Left lobe of liver (tissue), 2 donors: ENCODE measurements at regions not wholly inside any gene's neighbourhood (a gene's known extent, or its start where the extent isn't known, plus 50 kb on each side); places are given as distances from the start of the nearest gene placed in this dataset.
A peak's percentile ranks its signal among the peaks of the same experiment; 100 is the strongest.

Source experiments
- ATAC-seq: fragments of 200-7000 bp; cut with Tn5 transposase; one replicate; pipeline ENCODE4 v1.9.1; 2020; ENCODE audit warnings: mild to moderate bottlenecking, moderate library complexity
- DNase-seq: peaks from one replicate; pipeline ENCODE4 v3.0.0-alpha.2; 2020; ENCODE audit warnings: low spot score
- donor health status: DM: no; HTN: no; CAD: no; lungs with moderate emphysema.
- donor health status: DM: no; HTN: yes; CAD: no.

GRCh38 chr3:72137865-72138861 lies 353.2 kb upstream of the PROK2 start:
- DNase-seq (peak; percentile 66), ATAC-seq (peak; percentile 88)

GRCh38 chr3:72135636-72136035 lies 350.7 kb upstream of the PROK2 start:
- no peak for DNase-seq
- no peak for ATAC-seq

DNA sequence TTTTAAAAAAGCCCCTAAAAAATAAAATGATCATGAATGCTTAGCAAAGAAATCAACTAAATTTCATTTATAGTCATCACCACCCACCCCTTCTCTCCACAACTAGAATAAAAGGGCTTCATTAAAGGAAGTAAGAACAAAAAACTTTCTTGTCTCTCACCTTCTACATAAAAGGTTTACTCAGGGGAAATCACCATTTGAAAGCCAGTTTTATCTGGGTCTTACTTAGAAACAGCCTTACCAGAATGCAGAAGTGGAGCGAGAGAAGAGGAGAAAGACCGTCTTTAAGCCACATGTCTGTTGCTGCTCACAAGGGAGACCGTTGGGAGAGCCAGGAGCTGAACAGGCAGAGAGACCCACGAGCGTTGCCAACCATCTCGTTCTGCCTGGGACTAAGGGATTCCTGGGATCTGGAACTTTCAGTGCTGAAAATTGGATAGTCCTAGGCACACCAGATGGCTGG lies 350.1 kb upstream of the PROK2 start:
- no peak for ATAC-seq
- DNase-seq = no peak

DNA sequence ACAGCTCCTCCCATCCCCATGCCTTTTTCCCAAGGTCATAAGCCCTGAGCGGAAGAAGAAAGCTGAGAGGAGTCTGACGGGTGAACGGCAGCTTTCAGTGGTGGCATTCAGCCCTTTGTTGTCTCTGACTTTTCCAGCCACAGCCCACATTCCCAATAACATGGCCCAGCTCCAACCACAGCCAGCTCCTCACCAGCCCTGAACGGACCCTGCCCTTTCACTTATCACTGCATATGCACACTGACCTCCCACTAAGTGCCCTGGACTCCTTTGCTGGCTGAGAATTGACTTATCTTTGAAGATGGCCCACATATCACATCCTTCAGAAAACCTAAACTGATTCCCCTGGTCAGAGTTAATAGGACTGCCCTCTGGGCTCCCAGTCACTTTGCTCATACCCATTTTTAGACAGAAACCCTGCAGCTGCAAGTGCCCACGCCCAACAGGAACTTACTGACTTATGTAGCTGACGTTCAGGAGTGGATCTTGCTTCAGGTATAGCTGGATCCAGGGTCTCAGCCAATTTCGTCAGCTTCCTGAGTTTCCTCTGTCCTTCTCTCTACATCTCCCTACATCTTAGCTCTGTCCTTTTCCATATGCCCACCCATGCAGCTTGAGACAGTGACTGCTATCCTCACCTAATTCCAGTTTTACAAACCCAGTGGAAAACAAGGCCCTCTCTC lies 348.5 kb upstream of the PROK2 start:
- DNase-seq = peak; percentile 61
- peak; percentile 64 for ATAC-seq

DNA sequence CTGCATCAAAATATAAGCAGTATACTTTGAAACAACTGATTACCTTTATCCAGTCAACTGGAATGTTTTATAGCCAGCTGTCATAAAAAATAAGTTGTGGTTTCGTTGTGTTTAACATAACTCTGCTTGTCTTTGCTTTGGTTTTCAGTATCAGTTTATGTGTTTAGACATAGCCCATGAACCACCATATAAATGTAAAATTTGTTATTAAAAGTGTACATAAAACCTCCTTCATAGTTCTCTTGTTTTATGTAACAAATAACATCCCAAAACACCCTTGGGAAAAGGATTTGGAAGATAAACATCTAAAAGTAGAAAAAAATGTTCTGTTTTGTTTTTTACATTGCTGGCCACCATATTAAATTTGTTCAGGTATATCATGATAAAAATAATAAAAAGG lies 347.0 kb upstream of the PROK2 start:
- ATAC-seq = no peak
- no peak for DNase-seq

DNA sequence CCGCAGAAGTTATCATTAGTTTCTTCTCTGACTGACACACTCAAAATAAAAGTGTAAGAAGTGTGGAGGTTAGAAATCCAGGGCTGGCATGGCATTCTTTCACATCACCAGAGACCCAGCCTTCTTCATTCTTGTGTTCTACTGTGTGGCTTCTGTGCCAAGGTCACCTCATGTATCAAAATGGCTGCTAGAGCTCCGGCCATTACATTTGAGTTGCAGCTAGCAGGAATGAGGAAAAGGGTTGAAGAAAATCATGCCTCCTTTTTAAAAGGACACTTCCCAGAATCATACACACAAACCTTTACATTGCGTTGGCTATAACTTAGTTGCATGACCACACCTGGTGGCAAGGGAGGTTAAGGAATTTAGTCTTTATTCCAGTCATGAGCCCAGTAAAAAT lies 345.6 kb upstream of the PROK2 start:
- ATAC-seq (no peak), DNase-seq (no peak)

DNA sequence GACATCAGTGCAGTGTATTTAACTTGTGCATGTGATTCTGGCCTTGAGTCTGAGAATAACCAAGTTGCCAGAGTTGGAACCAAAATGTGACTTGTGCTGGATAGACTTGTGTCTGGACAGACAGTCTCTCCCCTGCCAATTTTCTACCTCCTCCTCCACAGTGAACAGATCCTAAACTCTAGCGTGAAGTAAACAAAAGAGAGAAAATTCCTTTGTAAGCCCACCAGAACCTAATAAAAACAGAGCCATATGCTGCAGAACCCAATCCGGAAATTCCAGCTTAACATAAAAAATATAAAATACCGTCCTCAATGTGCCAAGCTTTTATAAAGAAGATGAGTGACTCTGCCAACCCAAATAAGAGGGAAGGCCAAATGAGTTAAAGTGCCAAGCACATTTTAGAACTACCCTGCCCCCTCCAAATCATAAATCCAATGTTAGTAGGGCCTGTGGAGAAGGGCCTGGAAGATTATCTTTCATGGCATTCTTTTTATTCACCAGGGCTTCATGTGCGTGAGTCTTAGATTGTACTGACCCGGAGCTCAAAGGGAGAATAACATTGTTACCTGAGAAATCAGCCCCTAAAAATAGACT lies 344.6 kb upstream of the PROK2 start:
- peak; percentile 71 for ATAC-seq

GRCh38 chr3:72128921-72129320 lies 344.0 kb upstream of the PROK2 start:
- peak; percentile 5 for ATAC-seq
- DNase-seq = no peak

More for the DNA sequence above, 344.6 kb upstream of the PROK2 start:
- DNase-seq = no peak

GRCh38 chr3:72127844-72128243 lies 342.9 kb upstream of the PROK2 start:
- ATAC-seq = no peak
- no peak for DNase-seq

DNA sequence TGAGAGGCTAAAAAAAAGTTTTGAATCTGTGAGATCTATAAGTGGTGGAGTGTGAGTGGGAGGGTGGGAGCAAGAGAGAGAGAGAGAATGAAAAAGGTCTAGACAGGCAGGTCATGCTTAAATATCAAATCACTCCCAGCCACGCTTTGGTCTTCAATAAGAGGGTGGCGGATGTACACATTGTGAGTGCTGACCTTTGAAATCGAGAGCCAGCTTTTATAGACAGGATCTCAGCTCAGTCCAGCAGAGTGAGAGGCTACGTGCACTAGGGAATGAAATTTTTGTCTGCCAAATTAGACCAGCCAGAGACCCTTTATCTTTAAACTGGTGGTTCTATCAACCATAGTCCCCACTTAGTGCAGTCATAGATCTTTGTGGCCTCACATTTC lies 342.3 kb upstream of the PROK2 start:
- no peak for DNase-seq
- ATAC-seq = peak; percentile 22

GRCh38 chr3:72126441-72127223 lies 341.7 kb upstream of the PROK2 start:
- no peak for DNase-seq
- ATAC-seq = no peak

- DNase-seq (peak; percentile 89), ATAC-seq (peak; percentile 85)
These were observed 339.0 kb upstream of the PROK2 start for GRCh38 chr3:72123908-72124441.

- no peak for DNase-seq
- ATAC-seq = no peak
These were observed 336.1 kb upstream of the PROK2 start for GRCh38 chr3:72120806-72121778.

DNA sequence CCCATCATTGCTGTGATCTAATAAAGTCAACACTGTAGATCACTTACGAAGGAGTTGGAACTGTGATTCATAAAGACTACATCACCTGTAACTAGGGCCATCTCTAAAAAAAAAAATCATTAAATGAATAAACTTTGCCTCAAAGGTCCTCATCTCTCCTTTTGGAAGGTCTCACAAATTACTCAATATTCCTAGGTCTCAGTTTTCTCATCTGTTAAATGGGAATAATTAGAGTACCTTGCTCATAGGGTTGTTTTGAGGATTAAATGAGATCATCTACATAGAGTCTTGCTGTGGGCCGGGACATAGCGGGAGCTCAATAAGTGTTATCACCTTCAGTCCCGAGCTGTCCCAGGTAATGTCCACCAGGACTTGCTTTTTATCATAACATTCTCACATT lies 335.1 kb upstream of the PROK2 start:
- no peak for DNase-seq
- no peak for ATAC-seq

- no peak for DNase-seq
- ATAC-seq = no peak
These were observed 333.7 kb upstream of the PROK2 start for GRCh38 chr3:72118628-72119027.

- no peak for ATAC-seq
These were observed 331.3 kb upstream of the PROK2 start for GRCh38 chr3:72116226-72116625.

DNA sequence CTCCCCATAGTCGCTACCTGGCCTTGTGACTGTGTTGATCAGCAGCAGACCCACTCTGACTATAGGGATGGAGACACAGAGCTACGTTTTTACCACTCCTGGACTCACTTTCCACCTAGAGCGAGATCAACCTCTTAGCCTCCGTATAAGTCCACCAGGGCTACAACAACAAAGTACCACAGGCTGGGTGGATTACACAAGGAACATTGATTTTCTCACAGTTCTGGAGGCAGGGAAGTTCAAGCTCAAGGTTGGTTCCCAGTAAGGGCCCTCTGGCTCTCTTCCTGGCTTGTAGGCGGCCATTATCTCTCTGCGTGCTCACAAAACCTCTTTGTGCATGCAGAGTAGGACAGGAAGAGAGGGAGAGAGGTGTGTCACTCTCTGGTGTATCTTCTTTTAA lies 330.4 kb upstream of the PROK2 start:
- DNase-seq (no peak), ATAC-seq (no peak)

More at GRCh38 chr3:72116226-72116625, 331.3 kb upstream of the PROK2 start:
- DNase-seq = no peak

GRCh38 chr3:72114773-72115172 lies 329.8 kb upstream of the PROK2 start:
- DNase-seq (no peak), ATAC-seq (no peak)

- DNase-seq = no peak
- no peak for ATAC-seq
These were observed 329.0 kb upstream of the PROK2 start for GRCh38 chr3:72113964-72114363.
